ENCODE measurements at regions not wholly inside any gene's neighbourhood (a gene's known extent, or its start where the extent isn't known, plus 50 kb on each side); places are given as distances from the start of the nearest gene placed in this dataset.

DNA sequence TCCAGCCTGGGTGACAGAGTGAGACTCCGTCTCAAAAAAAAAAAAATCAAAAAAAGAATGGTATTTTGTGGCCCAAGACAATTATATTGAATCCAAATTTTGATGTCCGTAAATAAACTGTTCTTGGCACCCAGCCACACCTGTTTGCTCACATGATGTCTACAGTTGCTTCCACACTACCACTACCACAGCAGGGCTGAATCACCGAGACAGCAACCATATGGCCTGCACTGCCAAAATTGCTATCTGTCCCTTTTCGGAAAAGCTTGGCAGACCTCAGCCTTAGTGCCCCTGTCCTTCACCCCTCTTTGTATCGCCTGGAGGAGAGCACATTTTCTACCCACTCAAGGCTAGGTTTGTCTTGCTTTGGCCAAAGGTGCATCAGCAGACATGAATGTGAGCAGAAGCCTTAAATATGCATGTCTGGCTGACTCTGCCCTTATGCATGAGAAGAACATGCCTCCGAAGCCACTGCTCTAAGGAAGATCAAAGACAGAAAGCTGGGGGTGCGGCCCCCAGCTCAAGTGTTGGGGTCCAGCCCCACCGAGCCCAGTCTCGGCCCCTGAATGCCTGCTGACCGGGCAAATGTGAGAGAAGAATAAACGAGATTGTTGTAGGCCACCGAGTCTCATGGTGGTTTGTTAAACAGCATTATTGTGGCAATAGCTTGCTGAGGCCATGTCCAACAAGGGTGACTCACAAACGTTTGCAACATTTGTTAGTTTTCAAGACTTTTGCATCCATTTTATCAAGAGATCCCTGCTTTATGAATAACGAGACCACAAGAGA, 108.1 kb downstream of the TPRA1 start:
- Histone ChIP-seq H3T11ph (ENCODE audit: low read length) (no peak overlapping the region), H2BK5ac (ENCODE audit: insufficient read length, low read length) (no peak overlapping the region), H3K27me3 (ENCODE audit: insufficient read depth, low read length) (no peaks in the 10 kb centered on the region), H2BK120ac (ENCODE audit: low read depth, low read length, poor library complexity, severe bottlenecking) (no peak overlapping the region), H3K14ac (ENCODE audit: insufficient read depth, low read length) (no peak overlapping the region), H2BK12ac (ENCODE audit: insufficient read length, low read depth, low read length) (no peak overlapping the region), H4K8ac (replicated peaks; ENCODE audit: insufficient read length, low read depth, low read length) (no peak overlapping the region), H3K4ac (ENCODE audit: low read depth, low read length) (no peak overlapping the region), H4K5ac (ENCODE audit: insufficient read length, low read depth, low read length) (no peak overlapping the region), H3K9ac (ENCODE audit: extremely low read depth, insufficient read length, low read length) (no peak overlapping the region), H2AK5ac (ENCODE audit: insufficient read length, low read length) (no peak overlapping the region), H2AFZ (ENCODE audit: low read length) (no peak overlapping the region), H3K23me2 (ENCODE audit: insufficient read length, low read depth, low read length, poor library complexity, severe bottlenecking) (no peaks in the 10 kb centered on the region), H2BK15ac (ENCODE audit: low read depth, low read length) (no peak overlapping the region), H2BK20ac (ENCODE audit: low read depth, low read length, poor library complexity, severe bottlenecking) (no peak overlapping the region), H3K9me3 (ENCODE audit: control insufficient read depth, low read depth, low read length) (no peaks in the 10 kb centered on the region), H3K27ac (ENCODE audit: insufficient read length, low read depth, low read length) (no peak overlapping the region), H3K56ac (ENCODE audit: insufficient read length, low read depth, low read length) (no peak overlapping the region), H3K23ac (ENCODE audit: insufficient read length, low read depth, low read length) (no peak overlapping the region), H4K91ac (ENCODE audit: insufficient read length, low read depth, low read length) (no peak overlapping the region), H4K20me1 (ENCODE audit: control insufficient read depth, insufficient read depth, insufficient read length) (no peaks in the 10 kb centered on the region), H3K4me1 (ENCODE audit: insufficient read depth, low read length) (no peaks in the 10 kb centered on the region), H3K79me1 (ENCODE audit: insufficient read depth, low read depth, low read length, poor library complexity, severe bottlenecking) (no peaks in the 10 kb centered on the region), H3K79me2 (ENCODE audit: insufficient read depth, low read length) (no peaks in the 10 kb centered on the region), H3K4me2 (ENCODE audit: insufficient read depth, insufficient read length, low read length) (no peak overlapping the region), H3K18ac (ENCODE audit: insufficient read length, low read depth, low read length) (no peak overlapping the region)
- WGBS (ENCODE audit: extremely low coverage, insufficient read length, low lambda C conversion rate): no CpG with 5 or more reads among the region's 14 CpGs
- H3K27me3 Mint-ChIP-seq (ENCODE audit: low read depth): peaks cover 6% of the 10 kb centered on the region
- H3K36me3 Mint-ChIP-seq (ENCODE audit: insufficient read depth in 1 of 3, low read depth in 3 of 3): no peaks in the 10 kb centered on the region
- H3K4me1 Mint-ChIP-seq: peaks cover 11 to 24% of the 10 kb centered on the region in 2 experiments
- TF ChIP-seq, protein P1, sequence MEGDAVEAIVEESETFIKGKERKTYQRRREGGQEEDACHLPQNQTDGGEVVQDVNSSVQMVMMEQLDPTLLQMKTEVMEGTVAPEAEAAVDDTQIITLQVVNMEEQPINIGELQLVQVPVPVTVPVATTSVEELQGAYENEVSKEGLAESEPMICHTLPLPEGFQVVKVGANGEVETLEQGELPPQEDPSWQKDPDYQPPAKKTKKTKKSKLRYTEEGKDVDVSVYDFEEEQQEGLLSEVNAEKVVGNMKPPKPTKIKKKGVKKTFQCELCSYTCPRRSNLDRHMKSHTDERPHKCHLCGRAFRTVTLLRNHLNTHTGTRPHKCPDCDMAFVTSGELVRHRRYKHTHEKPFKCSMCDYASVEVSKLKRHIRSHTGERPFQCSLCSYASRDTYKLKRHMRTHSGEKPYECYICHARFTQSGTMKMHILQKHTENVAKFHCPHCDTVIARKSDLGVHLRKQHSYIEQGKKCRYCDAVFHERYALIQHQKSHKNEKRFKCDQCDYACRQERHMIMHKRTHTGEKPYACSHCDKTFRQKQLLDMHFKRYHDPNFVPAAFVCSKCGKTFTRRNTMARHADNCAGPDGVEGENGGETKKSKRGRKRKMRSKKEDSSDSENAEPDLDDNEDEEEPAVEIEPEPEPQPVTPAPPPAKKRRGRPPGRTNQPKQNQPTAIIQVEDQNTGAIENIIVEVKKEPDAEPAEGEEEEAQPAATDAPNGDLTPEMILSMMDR (conservative IDR thresholded peaks at IDR 0.05): no peak
- H3K9me3 Mint-ChIP-seq: no peaks in the 10 kb centered on the region
- H3K27ac Mint-ChIP-seq: peak overlapping the region in 1 of 3 experiments; percentile 88; a peak in 1 of 7 replicates
- peak; percentile 5 for DNase-seq
- H3K4me3 Mint-ChIP-seq: no peak overlapping the region; a peak in 1 of 5 replicates
